Endothelial cell of umbilical vein (primary cell): ENCODE measurements at regions not wholly inside any gene's neighbourhood (a gene's known extent, or its start where the extent isn't known, plus 50 kb on each side); places are given as distances from the start of the nearest gene placed in this dataset.

Experiments
- CTCF ChIP-seq, 2 donors: IDR thresholded peaks; 1 replicate in 1 of 2; 2 replicates in 1 of 2; pipeline ENCODE4 v1.5.1; 2011; ENCODE audit warnings: low read length in 2 of 2, mild to moderate bottlenecking in 2 of 2, moderate library complexity in 2 of 2, control low read depth in 1 of 2, inconsistent platforms in 1 of 2, low read depth in 1 of 2; ENCODE audit not compliant: insufficient read depth in 1 of 2; ENCODE audit errors: extremely low read depth in 1 of 2
- EZH2 ChIP-seq: IDR thresholded peaks from 2 replicates; pipeline ENCODE4 v1.6.1; 2012; ENCODE audit warnings: borderline replicate concordance, low read depth, mild to moderate bottlenecking, moderate library complexity, low read length, inconsistent platforms; ENCODE audit not compliant: severe bottlenecking
- JUN ChIP-seq: IDR thresholded peaks from 2 replicates; pipeline ENCODE4 v1.6.1; 2011; ENCODE audit warnings: borderline replicate concordance, low read depth; ENCODE audit not compliant: insufficient read length, insufficient read depth
- MYC ChIP-seq: IDR thresholded peaks from one replicate; pipeline ENCODE4 v1.6.1; 2011; ENCODE audit warnings: mild to moderate bottlenecking, low read depth, low read length
- POLR2A ChIP-seq: IDR thresholded peaks from 2 replicates; pipeline ENCODE4 v1.6.1; 2012; ENCODE audit warnings: low read depth, mild to moderate bottlenecking, control low read depth, low read length
- POLR2AphosphoS5 ChIP-seq: IDR thresholded peaks from 2 replicates; pipeline ENCODE4 v1.6.1; 2012; ENCODE audit warnings: low read depth, mild to moderate bottlenecking, control low read depth, low read length, moderate library complexity; ENCODE audit not compliant: insufficient read depth

- TF ChIP-seq EZH2 (no peak), POLR2A (no peak), CTCF (IDR thresholded peaks at IDR 0.05; ENCODE audit: extremely low read depth in 1 of 2, insufficient read depth in 1 of 2, low read depth in 1 of 2, low read length in 2 of 2) (no peak), MYC (no peak), POLR2AphosphoS5 (no peak), JUN (no peak)
These were observed 1221.7 kb upstream of the ADGRL2 start for GRCh38 chr1:80579055-80579454.
